Skeletal muscle tissue (tissue), 4 donors: ENCODE measurements at regions not wholly inside any gene's neighbourhood (a gene's known extent, or its start where the extent isn't known, plus 50 kb on each side); places are given as distances from the start of the nearest gene placed in this dataset. TPM values are rescaled to one million over a fixed set of nuclear protein-coding genes. Genes with fewer than 3 reads are reported as not detected.
"Not testable (repeated sequence)": the region's sequence is repeated elsewhere in the genome, so short reads cannot be mapped to it uniquely, and the experiment has no call there.

Experiments
- H3K27ac ChIP-seq: one replicate; pipeline ENCODE4 v1.7.0; 2013; ENCODE audit warnings: mild to moderate bottlenecking, low read depth, low read length, inconsistent platforms
- H3K27me3 ChIP-seq, 3 donors: one replicate each; pipeline ENCODE4 v1.7.0; 2013; ENCODE audit warnings: low read length in 3 of 3; ENCODE audit not compliant: control insufficient read depth in 3 of 3, insufficient read depth in 3 of 3
- H3K36me3 ChIP-seq, 3 donors: one replicate each; pipeline ENCODE4 v1.7.0; 2013; ENCODE audit warnings: low read length in 3 of 3; ENCODE audit not compliant: control insufficient read depth in 3 of 3, insufficient read depth in 3 of 3
- H3K4me1 ChIP-seq, 3 donors: one replicate each; pipeline ENCODE4 v1.7.0; 2013; ENCODE audit warnings: low read length in 3 of 3, mild to moderate bottlenecking in 3 of 3; ENCODE audit not compliant: control insufficient read depth in 3 of 3, insufficient read depth in 3 of 3
- H3K4me3 ChIP-seq, 3 donors: one replicate each; pipeline ENCODE4 v1.7.0; 2013; ENCODE audit warnings: low read length in 3 of 3
- H3K9ac ChIP-seq, 3 donors: one replicate each; pipeline ENCODE4 v1.7.0; 2013; ENCODE audit warnings: low read length in 3 of 3, mild to moderate bottlenecking in 3 of 3, moderate library complexity in 2 of 3, low read depth in 1 of 3
- H3K9me3 ChIP-seq, 3 donors: one replicate each; pipeline ENCODE4 v1.7.0; 2013; ENCODE audit warnings: low read length in 3 of 3; ENCODE audit not compliant: control insufficient read depth in 3 of 3
- small RNA-seq: library from RNA; depleted of rRNA; stranded (forward); fragments of <200 nt; gene quantifications from one replicate; pipeline ENCODE3, GENCODE V24; 2014
- donor health status: Osteomylitis.

GRCh38 chr4:118629697-118630096, 55.5 kb upstream of the METTL14 start:
- not testable (repeated sequence) for H3K36me3 ChIP-seq

GRCh38 chr4:118630897-118631296, 54.3 kb upstream of the METTL14 start:
- H3K9ac ChIP-seq, H3K27me3 ChIP-seq, H3K4me3 ChIP-seq, H3K36me3 ChIP-seq, H3K9me3 ChIP-seq, H3K4me1 ChIP-seq, H3K27ac ChIP-seq: not testable (repeated sequence)

More at GRCh38 chr4:118629697-118630096, 55.5 kb upstream of the METTL14 start:
- not testable (repeated sequence) for H3K4me1 ChIP-seq, H3K4me3 ChIP-seq, H3K9ac ChIP-seq, H3K27ac ChIP-seq, H3K27me3 ChIP-seq, H3K9me3 ChIP-seq

- H3K9me3 ChIP-seq, H3K36me3 ChIP-seq, H3K4me3 ChIP-seq, H3K27me3 ChIP-seq, H3K9ac ChIP-seq, H3K27ac ChIP-seq, H3K4me1 ChIP-seq: not testable (repeated sequence)
Measured at GRCh38 chr4:118631321-118632050, 53.7 kb upstream of the METTL14 start.

- not testable (repeated sequence) for H3K9ac ChIP-seq, H3K4me1 ChIP-seq, H3K27me3 ChIP-seq, H3K27ac ChIP-seq, H3K9me3 ChIP-seq, H3K36me3 ChIP-seq, H3K4me3 ChIP-seq
Measured at GRCh38 chr4:118633476-118633875, 51.7 kb upstream of the METTL14 start.

- not testable (repeated sequence) for H3K27me3 ChIP-seq, H3K27ac ChIP-seq, H3K9me3 ChIP-seq, H3K4me3 ChIP-seq, H3K9ac ChIP-seq, H3K4me1 ChIP-seq, H3K36me3 ChIP-seq
Measured at GRCh38 chr4:118634126-118634875, 50.9 kb upstream of the METTL14 start.

Small RNA genes lying in the stretch of these regions (small RNA-seq; reads per million reads assigned to genes)
- gene AC092670.1 (not detected), gene RNU6-1054P (not detected)
